Left renal pelvis (tissue), 4 donors: ENCODE measurements at regions not wholly inside any gene's neighbourhood (a gene's known extent, or its start where the extent isn't known, plus 50 kb on each side); places are given as distances from the start of the nearest gene placed in this dataset.

ENCODE experiments used
- DNase-seq, 4 donors: peaks; one replicate each; pipeline ENCODE4 v3.0.0-alpha.2; 2013; ENCODE audit warnings: low read depth in 4 of 4, low spot score in 3 of 4

DNA sequence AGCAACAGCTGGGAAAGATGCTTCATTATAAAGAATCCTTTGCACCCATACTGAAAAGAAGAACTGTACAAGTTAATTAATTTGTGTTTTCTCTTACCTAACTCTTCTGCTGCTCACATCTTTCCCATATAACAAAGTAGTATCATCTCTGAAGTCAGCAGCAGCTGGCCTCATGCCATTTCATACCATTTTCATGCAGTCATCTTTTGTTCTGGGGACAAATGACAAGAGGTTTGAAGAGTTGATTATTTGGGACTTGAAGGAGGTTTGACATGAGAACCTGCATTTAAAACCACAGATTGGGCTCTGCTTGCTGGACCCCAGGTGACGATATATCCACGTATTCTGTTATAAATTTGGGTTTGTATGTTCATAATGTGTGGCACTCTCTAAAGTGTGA lies 430.3 kb downstream of the SPRY1 start:
- DNase-seq = no peak

DNA sequence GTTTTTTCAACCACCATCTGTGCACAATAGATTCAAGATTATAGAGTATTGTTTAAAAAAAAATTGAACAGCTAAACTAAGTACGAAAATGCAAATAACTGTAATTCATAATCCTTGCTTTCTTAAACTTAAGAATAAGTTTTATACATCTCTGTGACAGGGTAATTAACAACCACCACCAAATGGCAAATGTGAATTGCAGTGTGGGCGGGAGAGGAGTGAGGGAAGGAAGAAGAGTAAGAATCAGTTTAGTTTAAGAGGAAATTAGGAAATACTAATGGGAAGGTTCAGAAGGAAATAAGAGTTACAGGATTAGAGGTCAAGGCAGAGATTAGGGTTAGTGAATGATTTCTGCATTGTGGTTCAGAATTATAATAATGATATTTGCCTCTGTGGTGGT lies 430.9 kb downstream of the SPRY1 start:
- no peak for DNase-seq

DNA sequence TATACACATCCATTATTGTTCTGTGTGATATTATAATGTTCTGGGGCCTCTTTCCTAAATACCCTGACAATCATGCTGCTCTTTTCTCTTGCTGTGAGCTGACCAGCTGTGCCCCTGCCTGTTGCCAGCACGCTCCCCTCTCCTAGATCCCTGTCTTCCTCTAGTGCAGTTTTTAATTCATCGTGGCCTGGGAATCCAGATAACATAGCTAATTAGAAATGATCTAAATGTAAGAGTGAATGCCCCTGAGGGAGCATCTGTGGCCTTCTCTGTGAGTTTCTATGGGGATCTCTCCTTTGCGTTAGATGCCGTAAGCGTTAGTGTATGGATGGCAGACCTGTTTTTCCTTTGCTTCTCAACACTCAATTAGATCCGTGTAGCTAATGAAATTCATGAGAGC lies 434.3 kb downstream of the SPRY1 start:
- DNase-seq = no peak

DNA sequence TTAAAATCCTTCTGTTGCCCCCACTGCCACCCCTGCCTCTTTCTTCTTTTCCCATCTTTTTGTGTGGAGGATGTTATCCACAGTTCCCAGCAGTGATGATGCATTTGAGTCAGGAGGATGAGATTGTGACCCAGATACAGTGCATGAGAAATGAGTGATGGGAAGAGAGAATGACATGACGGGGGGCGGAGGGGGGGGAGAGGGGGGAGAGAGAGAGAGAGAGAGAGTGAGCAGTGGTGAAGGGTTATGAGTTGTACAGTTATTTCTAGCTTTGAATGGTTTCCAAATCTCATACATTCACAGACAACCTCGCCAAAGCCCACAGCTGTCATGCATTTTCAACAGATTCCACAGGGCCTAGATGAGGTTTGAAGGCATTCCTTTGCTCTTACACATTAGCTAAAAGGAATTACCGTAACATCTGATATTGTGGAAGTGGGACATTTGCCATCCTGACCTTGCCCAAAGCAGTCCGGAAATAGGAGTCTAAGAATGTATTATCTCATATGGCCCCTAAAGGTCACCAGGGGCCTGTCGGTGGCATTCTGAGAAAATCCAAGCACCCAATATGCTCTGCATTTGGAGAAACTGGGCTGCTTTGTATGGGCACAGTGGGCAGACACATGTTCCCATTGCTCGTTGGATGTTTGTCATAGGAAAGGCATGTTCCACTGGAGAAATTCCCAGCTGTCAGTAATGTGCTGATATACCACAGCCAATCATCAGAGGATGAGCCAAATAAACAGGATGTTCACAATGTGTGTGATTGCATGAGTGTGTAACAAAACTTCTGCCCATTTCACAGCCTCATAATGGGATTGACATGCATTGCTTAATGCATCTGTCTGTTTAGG lies 435.8 kb downstream of the SPRY1 start:
- DNase-seq = no peak

DNA sequence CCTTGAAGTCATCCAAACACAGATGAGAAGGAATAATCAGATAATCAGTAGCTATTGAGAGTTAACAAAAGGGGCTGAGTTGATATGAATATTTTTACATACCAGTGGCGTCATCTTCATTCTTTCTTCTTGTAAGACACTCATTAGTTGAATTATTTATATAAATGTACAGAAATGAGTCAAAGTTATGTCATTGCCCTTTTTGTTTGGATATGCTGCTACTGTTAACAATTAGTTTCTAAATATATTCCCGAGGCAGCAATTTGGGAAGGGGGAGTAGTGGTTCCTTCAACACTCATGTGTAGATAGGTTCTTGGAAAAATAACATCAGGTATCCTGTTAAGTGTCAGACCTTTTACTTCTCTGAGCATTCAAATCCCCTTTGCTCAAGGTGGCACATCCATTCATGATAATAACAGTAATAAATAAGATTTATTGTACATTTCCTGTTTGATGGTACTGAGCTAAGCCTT lies 436.6 kb downstream of the SPRY1 start:
- no peak for DNase-seq

DNA sequence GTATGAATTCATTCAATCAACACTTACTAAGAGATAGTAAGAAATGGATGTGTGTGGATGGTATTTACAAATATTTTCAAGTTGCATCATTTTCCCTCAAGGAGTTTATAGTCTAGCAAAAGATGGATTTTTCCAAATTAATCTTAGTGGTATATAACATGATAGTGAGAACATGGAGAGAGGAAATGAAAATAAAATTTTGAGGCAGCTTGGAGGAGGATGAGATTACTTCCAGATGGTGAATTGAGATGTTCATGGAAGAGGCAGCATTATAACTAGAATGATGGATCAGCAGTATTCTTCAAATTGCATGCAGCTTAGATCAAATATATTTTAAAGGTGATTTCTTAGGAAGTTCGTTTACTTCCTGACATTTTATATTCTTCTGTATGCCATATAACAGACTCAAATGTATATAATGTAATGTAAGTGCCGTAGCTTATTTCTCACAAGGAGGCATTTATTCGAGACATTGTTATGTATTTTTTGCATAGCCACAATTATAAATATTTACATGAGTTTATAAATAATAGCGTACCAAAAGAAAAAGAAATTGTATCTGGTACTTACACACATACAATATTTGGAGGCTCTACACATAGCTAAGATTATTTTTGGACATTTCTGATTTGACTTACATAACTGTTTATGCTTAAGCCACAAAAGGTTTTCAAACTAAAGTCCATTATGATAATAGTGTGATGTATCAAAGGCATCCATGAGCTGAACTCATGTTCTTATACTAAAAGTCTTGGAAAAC lies 439.4 kb downstream of the SPRY1 start:
- DNase-seq = no peak

DNA sequence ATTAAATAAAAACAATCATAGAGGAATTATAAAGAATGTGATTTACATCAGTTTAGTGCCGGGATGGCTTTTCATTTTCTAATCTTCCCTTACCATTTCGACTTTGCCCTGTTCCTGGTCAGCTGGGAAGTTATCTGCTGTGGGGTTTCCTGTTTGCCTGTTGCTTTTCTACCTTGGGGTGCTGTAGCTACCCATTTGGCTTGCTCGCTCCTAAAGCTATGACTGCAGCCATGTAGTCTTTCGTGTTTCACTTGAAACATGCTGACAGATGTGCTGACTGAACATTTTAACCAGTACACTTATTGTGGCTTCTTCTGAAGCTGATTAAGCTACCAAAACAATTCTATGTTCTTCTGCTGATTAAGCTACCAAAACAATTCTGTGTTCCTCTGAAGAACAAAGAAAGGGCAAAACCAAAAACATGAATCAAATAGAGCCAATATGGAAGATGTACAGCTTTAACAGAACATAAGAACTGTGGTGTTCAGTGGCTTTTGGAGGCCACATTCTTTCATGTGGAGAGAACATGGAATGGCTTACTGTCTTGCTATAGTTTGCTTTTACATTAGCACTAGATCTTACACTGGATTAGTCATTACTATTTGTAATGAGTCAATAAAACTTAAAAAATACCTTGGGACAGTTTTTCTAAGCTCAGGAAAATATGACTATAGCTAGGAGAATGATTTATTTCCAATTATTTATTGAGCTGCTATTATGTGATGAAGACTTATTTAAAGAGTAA lies 440.4 kb downstream of the SPRY1 start:
- DNase-seq = no peak

DNA sequence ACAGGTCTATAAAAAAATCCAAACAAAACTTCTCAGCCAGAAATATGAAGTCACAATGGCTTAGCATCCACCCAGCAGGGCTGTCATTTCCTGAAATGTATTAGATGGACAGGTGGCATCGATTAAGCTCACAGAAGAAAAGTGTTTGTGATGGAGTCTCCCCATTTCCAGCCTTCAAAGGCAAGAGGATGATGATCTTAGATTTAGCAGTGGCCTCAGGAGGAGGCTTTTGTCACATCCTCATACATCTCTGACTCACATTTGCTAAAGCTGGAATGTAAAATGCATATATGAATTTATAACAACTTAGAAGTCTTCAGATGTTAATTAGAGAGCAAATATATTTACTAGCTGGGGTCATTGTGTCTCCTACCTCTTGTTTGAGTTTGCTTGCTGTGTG lies 441.9 kb downstream of the SPRY1 start:
- DNase-seq = no peak

DNA sequence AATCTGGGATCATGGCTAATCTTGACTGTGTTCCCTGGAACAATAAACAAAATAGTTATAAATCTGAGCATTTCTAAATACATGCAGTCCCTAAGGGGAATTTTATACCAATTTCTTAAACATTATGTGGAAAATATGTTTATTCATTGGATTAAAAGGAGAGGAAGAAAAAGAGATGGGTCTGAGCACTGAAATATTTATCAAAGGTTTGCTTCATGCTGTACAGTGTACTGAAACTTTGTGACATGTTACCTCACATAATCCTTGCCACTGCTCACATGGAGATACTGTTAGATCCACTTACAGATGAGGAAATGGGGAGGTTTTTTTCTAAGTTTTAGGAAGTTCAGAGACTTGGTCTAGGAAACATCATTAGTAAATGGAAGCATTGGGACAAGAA lies 443.6 kb downstream of the SPRY1 start:
- no peak for DNase-seq

DNA sequence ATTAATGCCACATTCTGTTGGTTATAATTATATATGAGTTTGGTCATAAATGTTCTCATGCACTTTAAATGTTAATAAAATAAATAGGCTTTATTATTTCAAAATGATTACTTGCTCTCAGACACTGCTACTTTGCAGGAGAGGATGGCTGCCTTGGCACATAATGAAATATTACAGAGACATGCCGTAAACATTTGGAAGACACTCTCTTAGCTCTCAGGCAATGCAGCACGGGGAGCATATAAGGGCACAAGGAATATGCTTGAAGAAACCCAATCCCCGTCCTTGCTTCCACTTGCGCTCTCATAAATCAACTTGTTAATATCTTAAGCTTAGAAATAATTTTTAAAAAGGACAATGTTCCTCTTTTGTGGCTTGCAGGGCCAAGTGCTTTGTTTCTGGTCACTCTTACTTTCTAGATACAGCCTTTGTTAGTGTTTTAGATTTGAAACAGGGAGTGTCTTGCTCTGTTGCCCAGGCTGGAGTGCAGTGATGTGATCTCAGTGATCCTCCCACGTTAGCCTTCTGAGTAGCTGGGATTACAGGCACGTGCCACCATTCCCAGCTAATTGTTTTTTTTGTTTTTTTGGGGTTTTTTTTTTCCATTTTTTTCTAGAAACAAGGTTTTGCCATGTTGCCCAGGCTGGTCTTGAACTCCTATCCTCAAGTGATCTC lies 445.0 kb downstream of the SPRY1 start:
- no peak for DNase-seq

DNA sequence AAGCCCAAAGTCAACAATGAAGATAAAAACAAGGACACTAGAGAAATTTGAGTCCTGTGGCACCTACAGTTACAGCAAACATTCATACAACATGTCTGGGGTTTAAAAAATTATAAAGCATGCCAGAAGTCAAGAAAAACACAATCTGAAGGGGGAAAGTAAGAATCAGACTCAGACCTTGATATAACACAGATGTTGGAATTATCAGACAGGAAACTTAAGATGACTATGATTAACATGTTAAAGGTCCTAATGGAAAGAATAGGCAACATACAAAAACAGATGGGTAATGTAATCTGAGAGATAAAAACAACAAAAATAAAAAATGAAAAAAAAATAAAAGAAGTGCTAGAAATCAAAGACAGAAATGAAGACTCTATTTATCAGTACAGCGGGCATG lies 446.5 kb downstream of the SPRY1 start:
- no peak for DNase-seq

DNA sequence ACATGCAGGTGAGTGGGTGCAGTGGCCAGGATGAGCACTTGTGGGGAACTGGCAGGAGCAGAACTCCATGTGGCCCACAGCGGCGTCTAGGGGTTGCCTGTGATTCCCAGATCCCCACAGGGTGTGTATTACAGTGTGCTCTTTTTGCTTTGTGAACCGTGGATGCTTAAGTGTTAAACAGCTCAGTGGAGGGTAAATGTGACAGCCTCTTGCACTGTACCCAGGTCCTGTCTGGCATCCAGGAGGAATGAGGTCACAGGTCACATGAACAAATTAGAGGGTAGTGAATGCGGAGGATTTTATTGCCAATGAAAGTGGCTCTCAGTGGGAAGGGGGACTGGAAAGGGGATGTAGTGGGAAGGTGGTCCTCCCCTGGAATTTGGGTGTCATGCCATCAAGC lies 447.8 kb downstream of the SPRY1 start:
- no peak for DNase-seq

DNA sequence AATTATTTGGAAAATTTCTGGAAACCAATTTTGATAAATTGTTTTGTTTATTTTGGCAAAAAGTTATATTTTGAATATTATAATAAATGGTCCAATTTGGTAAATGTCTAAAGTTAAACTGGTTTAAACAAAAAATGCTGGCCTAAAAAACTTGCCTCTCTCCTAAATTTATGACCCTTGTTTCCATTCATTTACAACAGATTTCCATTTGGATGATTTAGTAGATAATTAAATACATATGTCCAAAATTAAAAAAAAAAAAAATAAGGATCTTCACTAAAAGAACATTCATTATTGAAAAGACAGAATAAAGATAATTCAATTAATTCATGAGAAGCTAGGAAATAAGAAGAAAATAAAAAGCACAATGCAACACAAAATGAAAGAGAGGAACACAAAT lies 449.5 kb downstream of the SPRY1 start:
- DNase-seq = no peak

DNA sequence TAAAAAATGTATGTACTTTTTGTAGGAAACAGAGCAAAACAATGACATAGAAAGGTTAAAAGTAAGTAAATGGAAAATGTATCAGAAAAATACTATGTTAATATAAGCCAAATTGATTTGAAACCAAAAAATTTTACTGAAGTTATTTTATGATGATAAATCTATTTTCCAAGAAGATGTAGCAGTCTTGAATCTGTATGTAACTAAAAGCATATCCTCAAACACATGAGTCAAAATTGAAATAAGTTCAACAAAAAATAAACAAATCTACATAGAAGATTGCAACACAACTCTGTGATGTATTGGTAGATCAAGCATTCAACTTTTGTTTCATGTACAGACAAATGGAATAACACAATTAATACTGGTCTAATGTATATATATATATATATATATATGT lies 450.0 kb downstream of the SPRY1 start:
- no peak for DNase-seq

DNA sequence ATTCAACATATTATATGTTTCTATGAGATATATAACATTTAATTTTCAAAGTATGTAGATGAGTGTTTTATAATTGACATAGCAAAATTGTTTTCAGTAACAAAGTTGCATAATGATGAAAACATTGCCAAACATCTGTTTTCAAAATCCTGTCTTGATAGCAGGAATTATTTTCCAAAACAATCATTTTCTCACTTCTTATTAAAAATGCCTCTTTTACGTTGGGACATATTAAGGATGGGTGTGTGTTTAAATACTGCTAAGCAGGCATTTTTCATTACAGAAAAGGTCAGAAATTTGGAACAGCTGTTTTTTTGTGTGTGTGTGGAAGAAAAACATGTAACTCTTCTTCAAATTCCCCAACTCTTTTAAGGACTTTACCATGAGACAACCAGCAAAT lies 452.0 kb downstream of the SPRY1 start:
- no peak for DNase-seq

DNA sequence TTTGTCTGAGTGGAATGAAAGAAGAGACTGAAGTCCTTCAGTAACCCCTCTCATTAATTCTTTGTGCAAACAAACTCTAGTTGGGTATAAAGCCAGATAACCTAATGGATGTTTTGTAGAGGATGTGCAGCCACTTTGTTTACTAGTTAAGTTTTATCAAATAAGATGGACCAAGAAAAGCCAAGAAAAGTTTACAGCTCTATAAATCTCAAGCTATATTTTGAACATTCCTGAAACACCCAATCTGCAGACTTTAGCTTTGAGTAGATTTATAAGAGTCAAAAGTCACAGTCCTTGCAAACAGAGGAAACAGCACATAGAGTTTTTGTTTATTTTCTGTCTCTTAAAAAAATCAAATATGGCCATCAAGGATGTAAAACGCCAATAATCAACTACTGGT lies 452.9 kb downstream of the SPRY1 start:
- DNase-seq = no peak

DNA sequence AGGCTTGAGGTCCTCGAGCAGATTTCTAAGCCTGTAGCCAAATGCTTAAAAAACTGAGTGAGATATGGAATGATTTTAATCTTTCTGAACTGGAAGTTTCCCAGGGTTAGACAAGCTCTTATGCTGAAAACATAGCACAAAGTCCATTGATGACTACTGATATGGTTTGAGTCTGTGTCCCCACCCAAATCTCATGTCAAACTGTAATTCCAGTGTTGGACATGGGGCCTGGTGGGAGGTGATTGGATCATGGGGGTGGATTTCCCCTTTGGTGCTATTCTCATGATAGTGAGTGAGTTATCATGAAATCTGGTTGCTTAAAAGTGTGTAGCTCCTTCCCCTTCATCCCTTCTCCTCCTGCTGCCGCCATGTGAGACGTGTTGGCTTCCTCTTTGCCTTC lies 454.9 kb downstream of the SPRY1 start:
- DNase-seq = no peak

DNA sequence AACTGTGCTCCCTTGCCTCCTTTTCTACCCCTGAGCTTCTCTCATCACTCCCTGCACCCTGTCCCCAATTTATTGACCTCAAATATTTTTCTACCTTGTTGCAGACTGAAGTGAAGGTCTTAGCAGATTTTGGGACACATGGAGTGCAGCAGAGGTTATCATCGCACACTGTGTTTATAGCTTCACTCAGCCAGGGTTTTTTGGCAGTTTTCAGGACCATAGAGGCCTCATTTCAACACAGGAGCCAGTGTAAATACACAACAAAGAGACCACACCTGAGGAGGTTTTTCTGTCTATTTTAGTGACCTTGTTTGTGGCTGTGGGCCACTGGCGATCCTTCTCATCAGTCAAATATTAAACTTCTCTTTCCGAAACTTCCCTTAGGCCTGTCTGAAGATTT lies 457.1 kb downstream of the SPRY1 start:
- no peak for DNase-seq

DNA sequence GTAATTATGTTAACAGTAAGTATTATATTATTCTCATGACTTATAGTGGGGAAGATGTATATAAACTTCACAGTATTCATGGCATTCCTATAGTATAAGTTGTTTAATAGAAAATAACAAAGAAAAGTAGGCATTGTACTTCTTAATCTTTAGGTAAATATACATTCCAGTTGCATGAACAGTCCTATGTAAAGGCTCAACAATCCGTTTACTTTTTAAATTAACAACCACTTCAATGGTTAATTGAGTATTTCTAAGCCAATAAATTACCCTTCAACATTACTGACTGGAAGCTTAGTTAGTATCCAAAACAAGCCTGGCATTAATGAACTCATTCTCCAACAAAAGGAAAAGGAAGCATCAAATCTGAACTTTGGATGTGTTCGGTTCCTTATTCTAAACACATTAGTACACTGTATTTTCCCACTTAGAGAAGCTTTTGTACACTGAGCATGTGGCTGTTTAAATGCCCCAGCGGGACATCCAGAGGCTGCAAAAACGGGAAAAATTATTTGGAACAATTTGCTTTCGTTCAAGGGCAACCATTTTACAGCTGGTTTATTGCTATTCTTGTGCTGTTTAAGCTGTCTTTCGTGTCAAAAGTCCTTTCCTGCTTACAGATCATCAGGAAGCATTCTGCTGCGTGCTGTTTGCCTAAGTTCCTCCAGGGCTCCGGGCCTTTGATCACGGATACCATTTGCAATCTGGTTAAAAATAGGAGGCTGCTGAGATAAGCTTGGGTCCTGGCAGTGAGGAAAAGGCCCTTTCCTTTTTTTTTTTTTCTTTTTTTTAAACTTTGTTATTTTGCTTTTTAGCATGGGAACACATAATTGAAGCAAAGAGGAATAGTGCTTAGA lies 460.3 kb downstream of the SPRY1 start:
- no peak for DNase-seq

DNA sequence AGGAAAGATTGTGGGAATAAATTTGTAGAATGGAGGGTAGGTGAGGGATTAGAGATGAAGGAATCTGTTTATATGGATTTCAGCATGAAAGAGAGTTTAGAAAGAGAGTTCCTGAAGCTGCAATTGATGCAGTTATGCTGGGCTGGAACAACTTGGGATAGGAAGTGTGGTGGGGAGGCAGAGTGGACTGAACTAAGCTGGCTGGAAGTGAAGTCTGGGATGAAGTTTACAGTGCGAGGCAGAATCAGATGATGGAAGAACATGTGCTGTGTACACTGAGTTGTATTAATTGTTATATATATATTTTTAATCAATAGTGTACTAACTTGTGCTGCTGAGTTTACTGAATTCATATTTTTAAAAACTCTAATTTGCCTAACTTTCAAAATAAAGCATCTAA lies 461.9 kb downstream of the SPRY1 start:
- DNase-seq = no peak
